Activated naive CD8-positive, alpha-beta T cell treated with anti-CD3 and anti-CD28 coated beads for 36 hours (primary cell): ENCODE measurements at regions not wholly inside any gene's neighbourhood (a gene's known extent, or its start where the extent isn't known, plus 50 kb on each side); places are given as distances from the start of the nearest gene placed in this dataset.
"Not testable (repeated sequence)": the region's sequence is repeated elsewhere in the genome, so short reads cannot be mapped to it uniquely, and the experiment has no call there.

Experiments
- DNase-seq: peaks from one replicate; pipeline ENCODE4 v3.0.0; 2021
- H3K27ac Mint-ChIP-seq: one replicate; pipeline ENCODE4 v1.8.0; 2022; ENCODE audit warnings: mild to moderate bottlenecking, moderate library complexity, mixed read lengths
- H3K27me3 Mint-ChIP-seq: one replicate; pipeline ENCODE4 v1.8.0; 2022; ENCODE audit warnings: mild to moderate bottlenecking, mixed read lengths
- H3K36me3 Mint-ChIP-seq: one replicate; pipeline ENCODE4 v1.8.0; 2021; ENCODE audit warnings: mild to moderate bottlenecking, mixed read lengths
- H3K4me1 Mint-ChIP-seq: one replicate; pipeline ENCODE4 v1.8.0; 2021; ENCODE audit warnings: mixed read lengths
- H3K4me3 Mint-ChIP-seq: one replicate; pipeline ENCODE4 v1.8.0; 2022; ENCODE audit warnings: mild to moderate bottlenecking, moderate library complexity, mixed read lengths
- H3K9me3 Mint-ChIP-seq: one replicate; pipeline ENCODE4 v1.8.0; 2022; ENCODE audit warnings: mixed read lengths

- H3K36me3 Mint-ChIP-seq = peaks cover 4% of the 10 kb centered on the region
- no peak overlapping the region for H3K4me3 Mint-ChIP-seq
- H3K9me3 Mint-ChIP-seq = peaks cover 6% of the 10 kb centered on the region
- H3K4me1 Mint-ChIP-seq = peaks cover 57% of the 10 kb centered on the region
- no peaks in the 10 kb centered on the region for H3K27me3 Mint-ChIP-seq
- DNase-seq = no peak
- peak overlapping the region; percentile 90 for H3K27ac Mint-ChIP-seq
Observed at GRCh38 chr1:25018110-25018735, 88.1 kb upstream of the RUNX3 start.

DNA sequence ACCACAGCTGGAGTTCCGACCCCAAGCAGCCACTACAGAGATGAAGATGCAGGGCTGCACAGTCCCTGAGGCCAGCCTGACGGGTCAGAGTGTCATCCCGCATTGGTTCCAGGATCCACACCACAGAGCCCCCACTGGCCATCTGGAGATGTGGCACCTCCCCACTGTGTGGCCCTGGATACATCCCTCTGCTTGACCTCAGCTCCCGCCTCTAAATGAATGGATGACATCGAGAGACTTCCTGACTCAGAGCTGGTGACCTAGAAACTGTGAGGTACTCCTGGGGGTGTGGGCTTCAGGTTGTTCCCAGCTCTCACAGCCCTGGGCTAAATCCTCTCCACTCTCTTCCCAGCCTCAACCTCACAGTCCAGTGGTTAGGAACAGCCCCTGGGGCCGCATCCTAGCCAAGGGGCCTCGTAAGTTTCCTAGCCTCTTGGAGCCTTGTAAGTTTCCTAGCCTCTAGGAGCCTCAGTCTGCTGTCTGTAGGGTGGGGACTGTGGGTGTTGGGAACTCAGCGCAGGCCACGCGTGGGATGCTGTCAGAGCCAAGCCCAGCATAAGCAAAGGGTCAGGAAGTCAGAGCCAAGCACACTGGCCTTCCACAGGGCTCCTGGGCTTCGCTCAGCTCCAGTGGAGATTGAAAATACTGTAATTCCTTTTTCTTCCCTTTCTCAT lies 87.5 kb upstream of the RUNX3 start:
- Mint-ChIP-seq H3K36me3 (peaks cover 4% of the 10 kb centered on the region), H3K27ac (peak overlapping the region; percentile 81), H3K27me3 (no peaks in the 10 kb centered on the region), H3K4me1 (peaks cover 59% of the 10 kb centered on the region), H3K4me3 (no peak overlapping the region), H3K9me3 (peaks cover 6% of the 10 kb centered on the region)
- DNase-seq = no peak

GRCh38 chr1:25012966-25013962 lies 83.2 kb upstream of the RUNX3 start:
- Mint-ChIP-seq H3K9me3 (no peaks in the 10 kb centered on the region), H3K4me1 (peaks cover 57% of the 10 kb centered on the region), H3K27ac (peak overlapping the region; percentile 79), H3K36me3 (peaks cover 4% of the 10 kb centered on the region), H3K27me3 (no peaks in the 10 kb centered on the region), H3K4me3 (no peak overlapping the region)
- no peak for DNase-seq

DNA sequence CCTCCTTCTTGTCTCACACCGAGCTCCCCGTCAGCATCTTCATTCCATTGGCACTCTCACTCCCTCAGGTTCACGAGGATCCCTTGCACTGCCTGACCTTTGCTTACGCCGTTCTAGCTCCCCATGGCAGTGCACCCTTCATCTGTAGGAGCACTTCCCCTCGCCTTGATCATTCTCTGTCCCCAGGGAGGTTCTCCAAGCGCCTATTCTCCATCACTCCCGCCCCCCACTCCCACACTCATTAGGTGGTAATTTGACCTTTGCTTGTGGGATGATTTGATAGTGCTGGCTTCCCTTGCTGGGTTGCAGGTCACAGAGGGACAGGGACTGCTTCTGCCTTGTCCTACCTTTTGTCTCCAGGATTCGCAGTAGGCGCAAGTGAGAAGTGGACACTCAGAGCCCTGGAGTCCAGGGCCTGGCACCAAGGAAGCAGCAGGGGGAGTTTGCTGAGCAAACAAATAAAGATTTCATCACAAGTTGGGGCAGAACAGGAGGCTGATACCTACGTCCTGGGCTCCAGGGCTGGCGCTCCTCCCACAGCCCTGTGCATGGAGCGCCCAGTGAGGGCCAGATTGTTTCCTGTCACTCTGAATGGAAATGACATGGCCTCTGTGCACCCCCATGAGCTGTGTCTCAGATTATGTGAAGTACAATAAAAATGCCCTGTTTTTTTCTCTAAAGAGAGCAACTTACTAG lies 82.0 kb upstream of the RUNX3 start:
- DNase-seq = no peak
- H3K36me3 Mint-ChIP-seq = peaks cover 4% of the 10 kb centered on the region
- H3K27ac Mint-ChIP-seq = peak overlapping the region; percentile 79
- H3K27me3 Mint-ChIP-seq = no peaks in the 10 kb centered on the region
- peak overlapping the region; percentile 39 for H3K4me3 Mint-ChIP-seq
- H3K4me1 Mint-ChIP-seq = peaks cover 58% of the 10 kb centered on the region
- H3K9me3 Mint-ChIP-seq = no peaks in the 10 kb centered on the region

GRCh38 chr1:25011275-25011674 lies 81.2 kb upstream of the RUNX3 start:
- no peak for DNase-seq

GRCh38 chr1:25009671-25010262 lies 79.7 kb upstream of the RUNX3 start:
- Mint-ChIP-seq H3K4me1 (peaks cover 75% of the 10 kb centered on the region), H3K9me3 (no peaks in the 10 kb centered on the region), H3K4me3 (no peak overlapping the region), H3K27me3 (no peaks in the 10 kb centered on the region), H3K36me3 (peaks cover 6% of the 10 kb centered on the region), H3K27ac (peak overlapping the region; percentile 10)
- DNase-seq = peak; percentile 57

More at GRCh38 chr1:25011275-25011674, 81.2 kb upstream of the RUNX3 start:
- H3K36me3 Mint-ChIP-seq = peaks cover 6% of the 10 kb centered on the region
- peaks cover 67% of the 10 kb centered on the region for H3K4me1 Mint-ChIP-seq
- no peaks in the 10 kb centered on the region for H3K9me3 Mint-ChIP-seq
- no peak overlapping the region for H3K27ac Mint-ChIP-seq
- no peak overlapping the region for H3K4me3 Mint-ChIP-seq
- H3K27me3 Mint-ChIP-seq = no peaks in the 10 kb centered on the region

DNA sequence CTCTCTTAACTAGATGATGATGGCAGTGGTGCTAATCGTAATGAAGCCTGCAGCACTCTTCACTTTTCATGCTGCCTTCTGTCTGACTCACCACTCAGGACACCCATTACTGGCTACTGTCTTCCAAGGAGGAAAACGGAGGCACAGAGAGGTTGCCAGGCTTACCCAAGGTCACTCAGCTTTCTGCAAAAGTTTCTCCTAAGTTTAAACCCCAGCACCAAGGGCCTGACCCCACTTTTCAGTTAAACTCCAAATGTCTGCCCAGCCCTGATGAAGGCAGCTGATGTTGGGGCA lies 78.1 kb upstream of the RUNX3 start:
- H3K27ac Mint-ChIP-seq = peak overlapping the region; percentile 16
- H3K9me3 Mint-ChIP-seq = no peaks in the 10 kb centered on the region
- H3K36me3 Mint-ChIP-seq = peaks cover 15% of the 10 kb centered on the region
- H3K4me1 Mint-ChIP-seq = peaks cover 84% of the 10 kb centered on the region
- H3K4me3 Mint-ChIP-seq = no peak overlapping the region
- no peak for DNase-seq
- H3K27me3 Mint-ChIP-seq = no peaks in the 10 kb centered on the region

- H3K36me3 Mint-ChIP-seq = peaks cover 15% of the 10 kb centered on the region
- H3K4me1 Mint-ChIP-seq = peaks cover 84% of the 10 kb centered on the region
- H3K27me3 Mint-ChIP-seq, H3K9me3 Mint-ChIP-seq, DNase-seq, H3K4me3 Mint-ChIP-seq: not testable (repeated sequence)
- H3K27ac Mint-ChIP-seq = peak overlapping the region; percentile 34
Observed at GRCh38 chr1:25007390-25008191, 77.5 kb upstream of the RUNX3 start.

GRCh38 chr1:25006770-25007169 lies 76.7 kb upstream of the RUNX3 start:
- H3K27me3 Mint-ChIP-seq = no peaks in the 10 kb centered on the region
- H3K36me3 Mint-ChIP-seq = peaks cover 13% of the 10 kb centered on the region
- H3K27ac Mint-ChIP-seq = peak overlapping the region; percentile 30
- no peak for DNase-seq
- no peak overlapping the region for H3K4me3 Mint-ChIP-seq
- H3K4me1 Mint-ChIP-seq = peaks cover 76% of the 10 kb centered on the region
- H3K9me3 Mint-ChIP-seq = no peaks in the 10 kb centered on the region

DNA sequence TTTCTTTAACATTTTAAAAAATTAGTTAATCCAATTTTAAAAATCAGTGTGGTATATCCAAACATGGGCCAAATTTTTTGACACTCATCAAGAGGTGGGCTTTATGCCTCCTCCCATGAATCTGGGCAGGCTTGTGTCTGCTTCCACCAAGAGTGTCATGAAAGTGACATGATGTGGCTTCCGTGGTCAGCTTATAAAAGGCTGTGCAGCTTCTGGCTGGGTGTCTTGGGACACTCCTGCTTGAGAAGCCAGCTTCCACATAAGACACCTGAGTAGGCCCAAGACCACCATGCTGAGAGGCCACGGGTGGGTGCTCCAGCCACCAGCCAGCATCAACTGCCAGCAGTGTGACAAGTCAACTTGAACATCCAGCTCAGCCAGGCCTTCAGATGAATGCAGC lies 74.3 kb upstream of the RUNX3 start:
- H3K27me3 Mint-ChIP-seq = no peaks in the 10 kb centered on the region
- no peaks in the 10 kb centered on the region for H3K9me3 Mint-ChIP-seq
- H3K36me3 Mint-ChIP-seq = peaks cover 16% of the 10 kb centered on the region
- DNase-seq = no peak
- H3K4me1 Mint-ChIP-seq = peaks cover 78% of the 10 kb centered on the region
- no peak overlapping the region for H3K4me3 Mint-ChIP-seq
- peak overlapping the region; percentile 93 for H3K27ac Mint-ChIP-seq

- peak; percentile 61 for DNase-seq
- Mint-ChIP-seq H3K36me3 (peaks cover 16% of the 10 kb centered on the region), H3K9me3 (no peaks in the 10 kb centered on the region), H3K4me3 (peak overlapping the region; percentile 52), H3K4me1 (peaks cover 81% of the 10 kb centered on the region), H3K27me3 (no peaks in the 10 kb centered on the region), H3K27ac (peak overlapping the region; percentile 93)
Observed at GRCh38 chr1:25003457-25004190, 73.5 kb upstream of the RUNX3 start.

DNA sequence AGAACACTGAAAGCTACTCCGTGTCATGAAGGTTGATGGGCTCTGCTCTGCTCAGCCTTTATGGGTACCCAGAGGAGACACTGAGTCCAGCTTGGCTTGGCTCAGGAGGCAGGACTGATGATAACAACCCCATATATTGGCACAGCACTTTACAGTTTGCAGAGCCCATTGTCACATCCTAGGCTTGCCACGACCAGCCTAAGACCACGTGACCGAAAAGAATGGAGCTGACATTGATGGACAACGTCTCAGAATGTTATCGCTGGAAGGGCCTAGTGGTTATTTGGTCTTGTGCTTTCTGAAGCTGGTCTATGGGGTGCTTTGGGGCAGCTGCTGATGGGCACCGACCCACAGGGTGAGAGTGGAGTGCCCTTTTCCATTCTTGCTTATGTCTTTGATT lies 72.9 kb upstream of the RUNX3 start:
- Mint-ChIP-seq H3K4me3 (no peak overlapping the region), H3K9me3 (no peaks in the 10 kb centered on the region), H3K4me1 (peaks cover 79% of the 10 kb centered on the region), H3K27me3 (no peaks in the 10 kb centered on the region), H3K36me3 (peaks cover 16% of the 10 kb centered on the region), H3K27ac (peak overlapping the region; percentile 93)
- no peak for DNase-seq

DNA sequence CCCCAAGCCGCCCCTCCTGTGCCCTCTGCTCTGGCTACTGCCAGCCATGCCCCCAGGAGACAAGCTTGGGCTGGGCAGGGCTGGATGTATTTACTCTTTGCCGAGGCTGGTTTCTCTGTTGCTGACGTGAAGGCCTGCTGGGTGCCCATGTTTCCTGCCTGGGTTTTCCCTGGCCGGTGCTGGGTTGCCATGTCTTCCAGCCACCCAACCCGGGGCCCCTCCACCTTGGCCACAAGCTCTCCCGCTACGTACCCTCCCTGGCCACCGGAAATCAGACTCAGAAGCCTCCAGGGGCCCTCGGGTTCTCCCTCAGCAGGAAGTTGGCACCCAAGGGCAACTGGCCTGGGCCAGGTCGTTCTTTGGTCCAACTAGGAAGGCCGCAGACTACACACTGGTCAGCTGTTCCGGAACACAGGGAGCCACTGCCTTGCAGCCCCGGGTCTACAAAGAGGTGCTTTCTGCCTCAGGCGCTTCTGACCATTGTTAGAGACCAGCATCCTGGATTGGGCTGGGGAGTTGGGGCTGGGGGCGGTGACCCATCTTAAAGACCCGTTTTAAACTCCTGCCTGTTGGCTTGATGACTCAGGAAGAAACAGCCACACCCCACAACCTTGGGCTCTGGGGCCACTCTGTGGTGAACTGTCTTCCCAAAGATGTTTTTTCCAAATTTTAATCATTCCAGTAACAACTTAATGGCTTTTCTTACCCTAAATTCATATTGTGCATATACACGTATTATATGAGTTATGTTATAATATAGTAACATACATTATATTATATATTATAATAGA lies 71.2 kb upstream of the RUNX3 start:
- Mint-ChIP-seq H3K4me3 (peak overlapping the region; percentile 32), H3K4me1 (peaks cover 79% of the 10 kb centered on the region), H3K9me3 (peaks cover 7% of the 10 kb centered on the region), H3K27ac (peak overlapping the region; percentile 89), H3K27me3 (no peaks in the 10 kb centered on the region), H3K36me3 (peaks cover 26% of the 10 kb centered on the region)
- DNase-seq = no peak
